Fibroblast of the aortic adventitia (primary cell): ENCODE measurements at regions not wholly inside any gene's neighbourhood (a gene's known extent, or its start where the extent isn't known, plus 50 kb on each side); places are given as distances from the start of the nearest gene placed in this dataset.

Source experiments
- DNase-seq: peaks from one replicate; pipeline ENCODE4 v3.0.0-alpha.2; 2010; ENCODE audit warnings: low read depth
- H3K4me3 ChIP-seq: 2 replicates; pipeline ENCODE4 v1.5.1; 2011; ENCODE audit warnings: low read depth, mild to moderate bottlenecking, control low read depth, low read length, moderate library complexity
- CTCF ChIP-seq: IDR thresholded peaks from 2 replicates; pipeline ENCODE4 v1.5.1; 2011; ENCODE audit warnings: mild to moderate bottlenecking, low read length, control low read depth, inconsistent platforms; ENCODE audit not compliant: insufficient read depth

- no peak for DNase-seq
- TF ChIP-seq CTCF: no peak
- no peak overlapping the region for H3K4me3 ChIP-seq
These were observed 83.3 kb upstream of the ZNF521 start for GRCh38 chr18:25435149-25435782.

DNA sequence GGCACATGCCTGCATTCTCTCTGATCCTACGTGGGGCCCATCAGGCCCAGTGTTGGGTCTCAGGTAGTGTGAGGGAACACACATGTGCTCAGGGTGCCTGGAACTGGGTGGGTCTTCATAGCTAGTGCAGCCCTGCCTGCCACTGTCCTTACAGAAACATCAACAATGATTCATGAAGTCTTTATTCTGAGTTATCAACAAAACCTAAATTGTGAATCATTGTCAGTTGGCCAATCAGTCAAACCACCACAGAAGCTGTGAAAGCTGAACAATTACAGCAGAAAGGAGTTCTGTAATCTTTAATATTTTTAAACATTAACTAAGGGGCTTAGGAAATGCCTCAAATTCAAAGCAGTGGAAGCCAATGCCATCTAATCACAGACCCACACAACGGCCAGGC lies 82.8 kb upstream of the ZNF521 start:
- no peak for DNase-seq
- no peak for TF ChIP-seq CTCF
- H3K4me3 ChIP-seq: no peak overlapping the region

DNA sequence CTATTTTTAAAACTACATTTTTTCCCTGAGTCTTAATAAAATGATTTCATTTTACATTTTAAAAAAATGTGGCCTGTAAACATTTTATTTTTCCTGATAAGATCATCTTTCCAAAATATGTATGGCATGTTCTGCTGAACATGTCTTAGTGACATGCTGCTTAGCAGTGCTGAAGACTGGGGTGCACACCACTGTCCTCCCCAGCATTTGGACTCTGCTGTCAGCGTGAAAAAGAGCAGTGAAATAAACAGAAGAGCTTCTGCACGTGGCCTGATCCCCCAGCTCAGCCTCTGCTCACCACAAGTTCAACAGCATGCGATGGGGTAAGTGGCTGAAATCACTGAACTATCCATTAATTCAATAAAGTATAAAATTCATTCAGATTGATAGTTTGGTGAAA lies 81.6 kb upstream of the ZNF521 start:
- H3K4me3 ChIP-seq: no peak overlapping the region
- DNase-seq: no peak
- no peak for TF ChIP-seq CTCF

DNA sequence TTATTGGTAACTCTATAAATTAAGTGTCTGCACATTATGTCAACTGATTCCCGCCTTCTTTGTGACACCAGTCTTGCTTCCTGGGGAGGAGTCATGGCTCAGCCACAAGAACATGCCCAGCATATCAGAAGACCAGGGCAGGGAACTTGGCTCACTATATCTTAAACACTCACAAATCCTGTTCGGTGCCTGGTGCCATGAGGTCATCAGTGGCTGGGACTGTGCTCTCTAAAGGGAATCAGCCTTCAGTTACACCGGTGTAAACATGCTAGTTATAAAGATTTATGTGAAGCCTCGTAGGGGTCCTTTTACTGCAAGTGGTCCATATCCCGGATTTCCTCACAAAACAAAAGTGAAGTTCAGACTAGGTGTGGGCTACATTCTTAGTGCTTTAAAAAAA lies 73.1 kb upstream of the ZNF521 start:
- H3K4me3 ChIP-seq: no peak overlapping the region
- DNase-seq: no peak
- no peak for TF ChIP-seq CTCF

- DNase-seq: no peak
- H3K4me3 ChIP-seq: no peak overlapping the region
- TF ChIP-seq CTCF: no peak
These were observed 71.8 kb upstream of the ZNF521 start for GRCh38 chr18:25423760-25424159.

- TF ChIP-seq CTCF: no peak
- no peak overlapping the region for H3K4me3 ChIP-seq
- no peak for DNase-seq
These were observed 71.3 kb upstream of the ZNF521 start for GRCh38 chr18:25423267-25423666.

DNA sequence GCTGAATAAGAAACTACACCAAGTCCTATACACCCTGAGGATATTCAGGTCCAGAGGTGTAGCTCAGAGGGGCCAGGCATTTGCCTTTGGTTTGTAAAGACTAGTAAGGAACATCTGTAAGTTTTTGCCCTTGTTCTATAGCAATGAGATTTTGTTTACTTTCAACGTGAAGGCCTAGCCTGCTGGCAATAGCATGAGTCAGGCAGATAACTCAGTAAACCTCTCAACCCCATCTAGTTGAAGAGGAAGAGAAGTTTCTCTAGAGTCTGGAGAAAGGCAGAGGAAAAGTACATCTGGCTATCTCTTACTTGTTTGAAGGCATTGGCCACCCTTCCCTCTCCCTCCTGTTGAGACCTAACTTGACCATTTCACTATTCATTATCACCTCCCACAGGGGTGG lies 70.3 kb upstream of the ZNF521 start:
- TF ChIP-seq CTCF: no peak
- no peak for DNase-seq
- no peak overlapping the region for H3K4me3 ChIP-seq
